Vagina (tissue), 2 donors: ENCODE measurements at regions not wholly inside any gene's neighbourhood (a gene's known extent, or its start where the extent isn't known, plus 50 kb on each side); places are given as distances from the start of the nearest gene placed in this dataset.

Experiments used
- DNase-seq, 2 donors: peaks; one replicate each; pipeline ENCODE4 v3.0.0-alpha.2; 2017; ENCODE audit errors: extremely low spot score in 2 of 2
- H3K27ac ChIP-seq: fragments of 200-600 bp; sonication (generic); one replicate; pipeline ENCODE4 v1.5.1; 2019
- H3K27me3 ChIP-seq: fragments of 200-600 bp; sonication (generic); one replicate; pipeline ENCODE4 v1.5.1; 2019
- H3K36me3 ChIP-seq, 2 donors: fragments of 200-600 bp; sonication (generic); one replicate each; pipeline ENCODE4 v1.5.1; 2017 to 2019
- H3K4me1 ChIP-seq: fragments of 200-600 bp; sonication (generic); one replicate; pipeline ENCODE4 v1.5.1; 2019
- H3K4me3 ChIP-seq, 2 donors: fragments of 200-600 bp; sonication (generic); 1 replicate in 1 of 2; 2 replicates in 1 of 2; pipeline ENCODE4 v1.5.1; 2016 to 2019
- H3K9me3 ChIP-seq: fragments of 200-600 bp; sonication (generic); one replicate; pipeline ENCODE4 v1.5.1; 2019
- CTCF ChIP-seq, 3 experiments: fragments of 450-650 bp in 2 of 3; fragments of 200-600 bp in 1 of 3; sonication (generic) in 1 of 3; IDR thresholded peaks; one replicate each; pipeline ENCODE4 v1.5.1; 2017 to 2019; ENCODE audit warnings: antibody characterized with exemption in 3 of 3, mild to moderate bottlenecking in 2 of 3, moderate library complexity in 2 of 3
- POLR2A ChIP-seq, 2 donors: fragments of 450-650 bp; IDR thresholded peaks; one replicate each; pipeline ENCODE4 v1.6.1; 2017; ENCODE audit warnings: antibody characterized with exemption in 2 of 2, mild to moderate bottlenecking in 2 of 2, moderate library complexity in 2 of 2
- POLR2AphosphoS5 ChIP-seq, 2 donors: sonication (generic); formaldehyde crosslinking; IDR thresholded peaks; one replicate each; pipeline ENCODE4 v1.9.0; 2017; ENCODE audit warnings: antibody characterized with exemption in 2 of 2, mild to moderate bottlenecking in 2 of 2, low read depth in 1 of 2; ENCODE audit not compliant: insufficient read depth in 1 of 2
- intact Hi-C: fragments of 100-400 bp; cut with DNase I; formaldehyde crosslinking; loops from one replicate; pipeline ENCODE4 v1.15.1; 2023

- Histone ChIP-seq H3K4me1 (no peaks in the 10 kb centered on the region), H3K36me3 (no peaks in the 10 kb centered on the region), H3K4me3 (no peak overlapping the region), H3K27ac (no peak overlapping the region), H3K27me3 (no peaks in the 10 kb centered on the region), H3K9me3 (no peaks in the 10 kb centered on the region)
- TF ChIP-seq POLR2AphosphoS5 (IDR thresholded peaks at IDR 0.05; ENCODE audit: insufficient read depth in 1 of 2, low read depth in 1 of 2) (no peak), CTCF (IDR thresholded peaks at IDR 0.05) (no peak), POLR2A (IDR thresholded peaks at IDR 0.05) (no peak)
- intact Hi-C loops: no loop called here
- DNase-seq: no peak
Observed at GRCh38 chr4:177087060-177087459, 222.6 kb upstream of the NEIL3 start.

- no peak overlapping the region for H3K4me3 ChIP-seq
- H3K4me1 ChIP-seq: no peaks in the 10 kb centered on the region
- no peaks in the 10 kb centered on the region for H3K36me3 ChIP-seq
- H3K9me3 ChIP-seq: no peaks in the 10 kb centered on the region
- intact Hi-C loops: no loop called here
- DNase-seq: no peak
- TF ChIP-seq CTCF (IDR thresholded peaks at IDR 0.05) (no peak), POLR2AphosphoS5 (IDR thresholded peaks at IDR 0.05; ENCODE audit: insufficient read depth in 1 of 2, low read depth in 1 of 2) (no peak), POLR2A (IDR thresholded peaks at IDR 0.05) (no peak)
- no peak overlapping the region for H3K27ac ChIP-seq
- no peaks in the 10 kb centered on the region for H3K27me3 ChIP-seq
Observed at GRCh38 chr4:177087499-177087898, 222.2 kb upstream of the NEIL3 start.

- H3K27me3 ChIP-seq: no peaks in the 10 kb centered on the region
- no peaks in the 10 kb centered on the region for H3K36me3 ChIP-seq
- no peak overlapping the region for H3K27ac ChIP-seq
- TF ChIP-seq POLR2AphosphoS5 (IDR thresholded peaks at IDR 0.05; ENCODE audit: insufficient read depth in 1 of 2, low read depth in 1 of 2) (no peak), POLR2A (IDR thresholded peaks at IDR 0.05) (no peak), CTCF (IDR thresholded peaks at IDR 0.05) (no peak)
- H3K4me3 ChIP-seq: no peak overlapping the region
- intact Hi-C loops: no loop called here
- no peaks in the 10 kb centered on the region for H3K4me1 ChIP-seq
- H3K9me3 ChIP-seq: no peaks in the 10 kb centered on the region
- DNase-seq: no peak
Observed at GRCh38 chr4:177091515-177091914, 218.2 kb upstream of the NEIL3 start.

- H3K4me3 ChIP-seq: no peak overlapping the region
- no peak for DNase-seq
- intact Hi-C loops: no loop called here
- TF ChIP-seq POLR2A (IDR thresholded peaks at IDR 0.05) (no peak), POLR2AphosphoS5 (IDR thresholded peaks at IDR 0.05; ENCODE audit: insufficient read depth in 1 of 2, low read depth in 1 of 2) (no peak), CTCF (IDR thresholded peaks at IDR 0.05) (no peak)
- no peaks in the 10 kb centered on the region for H3K4me1 ChIP-seq
- no peaks in the 10 kb centered on the region for H3K36me3 ChIP-seq
- H3K9me3 ChIP-seq: no peaks in the 10 kb centered on the region
- H3K27ac ChIP-seq: no peak overlapping the region
- H3K27me3 ChIP-seq: no peaks in the 10 kb centered on the region
Observed at GRCh38 chr4:177092807-177093206, 216.9 kb upstream of the NEIL3 start.

- Histone ChIP-seq H3K27me3 (no peaks in the 10 kb centered on the region), H3K9me3 (no peaks in the 10 kb centered on the region), H3K27ac (no peak overlapping the region), H3K4me3 (no peak overlapping the region), H3K4me1 (no peaks in the 10 kb centered on the region), H3K36me3 (no peaks in the 10 kb centered on the region)
- TF ChIP-seq POLR2A (IDR thresholded peaks at IDR 0.05) (no peak), POLR2AphosphoS5 (IDR thresholded peaks at IDR 0.05; ENCODE audit: insufficient read depth in 1 of 2, low read depth in 1 of 2) (no peak), CTCF (IDR thresholded peaks at IDR 0.05) (no peak)
- intact Hi-C loops: no loop called here
- no peak for DNase-seq
Observed at GRCh38 chr4:177093964-177094363, 215.7 kb upstream of the NEIL3 start.
